ENCODE measurements at regions not wholly inside any gene's neighbourhood (a gene's known extent, or its start where the extent isn't known, plus 50 kb on each side); places are given as distances from the start of the nearest gene placed in this dataset.

- TF ChIP-seq EZH2 (IDR thresholded peaks at IDR 0.05; ENCODE audit: borderline replicate concordance, low read depth, low read length, severe bottlenecking) (no peak), CTCF (IDR thresholded peaks at IDR 0.05; ENCODE audit: borderline replicate concordance, extremely low read depth, low read length, poor library complexity, severe bottlenecking) (no peak)
These were observed 510.5 kb downstream of the SLITRK6 start for GRCh38 chr13:85288698-85289097.
